ENCODE measurements at regions not wholly inside any gene's neighbourhood (a gene's known extent, or its start where the extent isn't known, plus 50 kb on each side); places are given as distances from the start of the nearest gene placed in this dataset.
"Not testable (repeated sequence)": the region's sequence is repeated elsewhere in the genome, so short reads cannot be mapped to it uniquely, and the experiment has no call there.

DNA sequence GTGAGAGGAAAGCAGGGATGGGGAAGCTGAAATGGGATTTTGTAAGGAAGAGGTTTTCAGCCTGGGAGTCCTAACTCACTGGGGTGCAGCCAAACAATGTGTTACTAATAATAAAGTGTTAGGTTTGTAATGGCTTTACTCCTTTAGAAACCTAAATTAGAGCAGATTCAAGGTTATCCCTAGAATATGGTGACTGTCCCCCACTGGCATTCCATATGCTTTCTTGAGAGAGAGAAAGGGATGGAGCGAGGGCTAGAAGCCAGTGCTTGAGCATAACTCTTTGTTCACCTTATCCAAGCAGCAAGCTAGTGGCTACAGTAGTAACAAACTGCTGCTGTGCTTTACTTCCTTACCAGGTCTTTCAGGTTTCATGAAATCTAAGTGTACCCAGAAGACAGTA is 249.1 kb upstream of the PGRMC2 start:
- DNase-seq (ENCODE audit: low spot score) (no peak), ATAC-seq (ENCODE audit: low read depth) (no peak)
- Histone ChIP-seq H3K4me1 (ENCODE audit: insufficient read depth, poor library complexity, severe bottlenecking) (no peaks in the 10 kb centered on the region), H3K27ac (ENCODE audit: poor library complexity, severe bottlenecking) (no peak overlapping the region), H3K36me3 (ENCODE audit: low read depth) (no peaks in the 10 kb centered on the region), H3K4me3 (ENCODE audit: severe bottlenecking) (no peak overlapping the region), H3K9me3 (ENCODE audit: severe bottlenecking) (no peaks in the 10 kb centered on the region), H3K27me3 (ENCODE audit: insufficient read depth, poor library complexity, severe bottlenecking) (no peaks in the 10 kb centered on the region)
- TF ChIP-seq, protein P1, sequence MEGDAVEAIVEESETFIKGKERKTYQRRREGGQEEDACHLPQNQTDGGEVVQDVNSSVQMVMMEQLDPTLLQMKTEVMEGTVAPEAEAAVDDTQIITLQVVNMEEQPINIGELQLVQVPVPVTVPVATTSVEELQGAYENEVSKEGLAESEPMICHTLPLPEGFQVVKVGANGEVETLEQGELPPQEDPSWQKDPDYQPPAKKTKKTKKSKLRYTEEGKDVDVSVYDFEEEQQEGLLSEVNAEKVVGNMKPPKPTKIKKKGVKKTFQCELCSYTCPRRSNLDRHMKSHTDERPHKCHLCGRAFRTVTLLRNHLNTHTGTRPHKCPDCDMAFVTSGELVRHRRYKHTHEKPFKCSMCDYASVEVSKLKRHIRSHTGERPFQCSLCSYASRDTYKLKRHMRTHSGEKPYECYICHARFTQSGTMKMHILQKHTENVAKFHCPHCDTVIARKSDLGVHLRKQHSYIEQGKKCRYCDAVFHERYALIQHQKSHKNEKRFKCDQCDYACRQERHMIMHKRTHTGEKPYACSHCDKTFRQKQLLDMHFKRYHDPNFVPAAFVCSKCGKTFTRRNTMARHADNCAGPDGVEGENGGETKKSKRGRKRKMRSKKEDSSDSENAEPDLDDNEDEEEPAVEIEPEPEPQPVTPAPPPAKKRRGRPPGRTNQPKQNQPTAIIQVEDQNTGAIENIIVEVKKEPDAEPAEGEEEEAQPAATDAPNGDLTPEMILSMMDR (IDR thresholded peaks at IDR 0.05; ENCODE audit: poor library complexity, severe bottlenecking): no peak

DNA sequence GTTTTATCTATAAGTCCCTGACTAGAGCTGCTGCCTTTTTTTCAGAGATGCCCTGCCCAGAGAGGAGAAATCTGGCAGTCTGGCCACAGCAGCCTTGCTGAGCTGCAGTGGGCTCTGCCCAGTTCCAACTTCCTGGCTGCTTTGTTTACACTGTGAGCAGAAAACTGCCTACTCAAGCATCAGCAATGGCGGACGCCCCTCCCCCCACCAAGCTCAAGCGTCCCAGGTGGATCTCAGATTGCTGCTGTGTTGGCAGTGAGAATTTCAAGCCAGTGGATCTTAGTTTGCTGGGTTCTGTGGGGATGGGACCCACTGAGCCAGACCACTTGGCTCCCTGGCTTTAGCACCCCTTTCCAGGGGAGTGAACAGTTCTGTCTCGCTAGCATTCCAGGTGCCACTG is 247.9 kb upstream of the PGRMC2 start:
- not testable (repeated sequence) for H3K4me3 ChIP-seq (ENCODE audit: severe bottlenecking); H3K27ac ChIP-seq (ENCODE audit: poor library complexity, severe bottlenecking); H3K4me1 ChIP-seq (ENCODE audit: insufficient read depth, poor library complexity, severe bottlenecking); H3K27me3 ChIP-seq (ENCODE audit: insufficient read depth, poor library complexity, severe bottlenecking); DNase-seq (ENCODE audit: low spot score); H3K9me3 ChIP-seq (ENCODE audit: severe bottlenecking); H3K36me3 ChIP-seq (ENCODE audit: low read depth); ATAC-seq (ENCODE audit: low read depth)

DNA sequence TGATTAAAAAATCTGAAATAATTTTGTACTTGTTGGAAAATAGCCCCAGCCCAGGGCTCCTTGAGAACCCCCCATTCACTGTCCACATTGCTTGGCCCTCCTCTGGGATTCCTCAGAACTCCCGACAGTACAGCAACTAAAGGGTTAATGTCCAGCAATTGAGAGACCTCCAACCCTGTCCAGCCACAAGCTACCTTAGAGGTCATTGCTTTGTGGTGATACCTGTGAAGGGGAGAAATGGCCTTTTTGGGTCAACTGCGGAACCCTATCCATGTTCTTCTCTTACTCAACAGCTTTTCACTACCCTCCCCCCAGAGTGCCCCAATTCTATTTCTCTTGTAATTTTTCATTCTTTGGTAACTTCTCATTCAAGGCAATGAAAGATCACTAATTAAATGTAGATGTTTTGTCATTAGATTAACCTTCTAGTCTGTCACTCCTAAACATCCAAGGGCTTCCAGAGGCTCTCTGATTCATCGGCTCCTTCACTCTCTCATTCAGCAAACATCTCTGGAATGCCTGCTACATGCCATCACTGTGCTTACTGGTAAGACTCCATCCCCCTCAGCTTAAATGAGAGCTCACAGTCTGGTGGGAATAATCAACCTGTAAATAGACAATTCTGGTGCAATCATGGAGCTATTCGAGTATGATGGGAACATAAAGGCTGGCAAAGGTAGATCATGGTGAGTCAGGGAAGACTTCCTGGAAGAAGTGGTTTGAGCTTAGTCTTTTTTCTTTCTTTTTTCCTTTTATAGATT is 241.4 kb upstream of the PGRMC2 start:
- Histone ChIP-seq H3K9me3 (ENCODE audit: severe bottlenecking) (no peaks in the 10 kb centered on the region), H3K4me3 (ENCODE audit: severe bottlenecking) (no peak overlapping the region), H3K27me3 (ENCODE audit: insufficient read depth, poor library complexity, severe bottlenecking) (no peaks in the 10 kb centered on the region), H3K36me3 (ENCODE audit: low read depth) (no peaks in the 10 kb centered on the region), H3K4me1 (ENCODE audit: insufficient read depth, poor library complexity, severe bottlenecking) (peaks cover 49% of the 10 kb centered on the region), H3K27ac (ENCODE audit: poor library complexity, severe bottlenecking) (peak overlapping the region; percentile 77)
- TF ChIP-seq, protein P1 (IDR thresholded peaks at IDR 0.05; ENCODE audit: poor library complexity, severe bottlenecking): no peak
- DNase-seq (ENCODE audit: low spot score) (peak; percentile 72), ATAC-seq (ENCODE audit: low read depth) (peak; percentile 94)

DNA sequence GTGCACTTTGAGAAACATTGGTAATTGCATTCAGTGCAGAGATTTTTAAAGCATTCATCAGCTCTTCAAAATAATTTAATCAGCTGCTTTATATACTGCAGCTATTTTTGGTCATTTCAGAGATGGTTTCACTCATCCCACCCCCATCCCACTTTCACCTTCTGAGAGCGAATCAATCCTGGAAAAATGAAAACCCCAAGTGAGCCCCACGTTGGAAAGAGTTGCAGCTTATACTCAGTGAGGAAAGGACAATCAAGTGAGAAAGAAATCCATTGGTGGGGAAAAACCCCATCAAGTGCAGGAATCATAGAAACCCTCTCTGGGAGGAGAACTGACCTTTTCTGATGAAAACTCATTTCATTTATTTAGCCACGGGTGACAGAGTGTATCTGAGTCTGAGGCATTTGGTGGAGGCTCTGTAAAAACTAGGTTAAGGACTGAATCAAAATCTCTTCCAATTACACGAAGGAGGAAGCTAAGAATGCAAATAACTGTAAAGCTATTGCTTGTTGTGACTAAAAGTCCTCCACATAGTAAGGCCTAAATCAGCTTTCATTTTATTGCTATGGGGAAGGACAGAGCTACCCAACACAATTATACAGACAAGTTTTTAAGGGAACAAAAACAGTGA is 240.4 kb upstream of the PGRMC2 start:
- DNase-seq (ENCODE audit: low spot score) (no peak), ATAC-seq (ENCODE audit: low read depth) (no peak)
- Histone ChIP-seq H3K36me3 (ENCODE audit: low read depth) (no peaks in the 10 kb centered on the region), H3K4me1 (ENCODE audit: insufficient read depth, poor library complexity, severe bottlenecking) (peaks cover 50% of the 10 kb centered on the region), H3K4me3 (ENCODE audit: severe bottlenecking) (no peak overlapping the region), H3K9me3 (ENCODE audit: severe bottlenecking) (no peaks in the 10 kb centered on the region), H3K27ac (ENCODE audit: poor library complexity, severe bottlenecking) (peak overlapping the region; percentile 77), H3K27me3 (ENCODE audit: insufficient read depth, poor library complexity, severe bottlenecking) (no peaks in the 10 kb centered on the region)
- TF ChIP-seq, protein P1 (IDR thresholded peaks at IDR 0.05; ENCODE audit: poor library complexity, severe bottlenecking): no peak

DNA sequence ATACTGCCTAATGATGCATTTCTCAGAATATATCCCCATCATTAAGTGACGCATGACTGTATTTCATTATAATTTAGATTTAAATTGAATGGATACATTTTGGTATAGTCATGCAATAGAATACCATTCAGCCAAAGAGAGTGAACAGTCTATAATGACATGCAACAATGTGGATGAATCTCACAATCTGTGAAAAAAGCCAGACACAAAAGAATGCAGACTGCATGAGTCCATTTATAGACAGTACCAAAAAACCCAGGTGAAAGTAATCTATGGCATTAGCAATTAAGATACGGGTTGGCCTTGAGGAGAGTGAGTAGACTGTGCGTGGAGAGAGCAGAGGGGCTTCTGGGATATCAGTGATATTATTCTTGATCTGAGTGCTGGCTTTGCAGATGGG is 239.7 kb upstream of the PGRMC2 start:
- TF ChIP-seq, protein P1 (IDR thresholded peaks at IDR 0.05; ENCODE audit: poor library complexity, severe bottlenecking): no peak
- peaks cover 50% of the 10 kb centered on the region for H3K4me1 ChIP-seq (ENCODE audit: insufficient read depth, poor library complexity, severe bottlenecking)
- H3K27ac ChIP-seq (ENCODE audit: poor library complexity, severe bottlenecking): peak overlapping the region; percentile 77
- H3K27me3 ChIP-seq (ENCODE audit: insufficient read depth, poor library complexity, severe bottlenecking): no peaks in the 10 kb centered on the region
- H3K36me3 ChIP-seq (ENCODE audit: low read depth): no peaks in the 10 kb centered on the region
- ATAC-seq (ENCODE audit: low read depth): no peak
- DNase-seq (ENCODE audit: low spot score): no peak
- H3K4me3 ChIP-seq (ENCODE audit: severe bottlenecking): no peak overlapping the region
- H3K9me3 ChIP-seq (ENCODE audit: severe bottlenecking): no peaks in the 10 kb centered on the region
